ENCODE measurements at regions not wholly inside any gene's neighbourhood (a gene's known extent, or its start where the extent isn't known, plus 50 kb on each side); places are given as distances from the start of the nearest gene placed in this dataset.

DNA sequence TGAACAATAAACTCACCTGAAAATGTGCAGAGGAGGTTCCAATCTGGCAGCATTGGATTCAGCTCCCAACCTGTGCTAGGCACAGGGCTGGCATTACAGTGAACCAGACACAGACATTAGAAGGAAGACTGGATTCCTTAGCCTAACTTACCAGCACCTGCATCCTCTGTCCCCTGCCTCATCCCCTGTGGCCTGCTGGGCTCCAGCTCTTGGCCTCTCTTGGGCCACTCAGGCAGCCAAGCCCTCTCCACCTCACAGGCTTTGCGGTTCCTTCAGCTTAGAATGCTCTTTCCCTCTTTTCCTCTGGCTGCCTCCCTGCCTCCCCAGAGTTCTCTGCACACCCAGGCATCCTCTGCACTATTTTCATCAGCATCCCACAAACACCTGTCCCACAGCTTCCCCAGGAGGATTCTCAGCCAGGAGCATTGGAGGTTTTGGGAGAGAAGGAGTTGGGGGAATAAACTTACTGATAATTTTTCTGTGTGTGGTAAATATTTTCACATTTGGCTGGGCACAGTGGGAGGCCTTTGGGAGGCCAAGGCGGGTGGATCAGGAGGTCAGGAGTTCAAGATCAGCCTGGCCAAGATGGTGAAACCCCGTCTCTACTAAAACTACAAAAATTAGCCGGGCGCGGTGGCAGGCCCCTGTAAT lies 132.0 kb downstream of the INHBB start:
- 78 to 80% methylated on average over 6 of the region's 6 CpGs for WGBS, 2 donors
- TF ChIP-seq POLR2A (IDR thresholded peaks at IDR 0.05), result no peak
- TF ChIP-seq, protein P1, sequence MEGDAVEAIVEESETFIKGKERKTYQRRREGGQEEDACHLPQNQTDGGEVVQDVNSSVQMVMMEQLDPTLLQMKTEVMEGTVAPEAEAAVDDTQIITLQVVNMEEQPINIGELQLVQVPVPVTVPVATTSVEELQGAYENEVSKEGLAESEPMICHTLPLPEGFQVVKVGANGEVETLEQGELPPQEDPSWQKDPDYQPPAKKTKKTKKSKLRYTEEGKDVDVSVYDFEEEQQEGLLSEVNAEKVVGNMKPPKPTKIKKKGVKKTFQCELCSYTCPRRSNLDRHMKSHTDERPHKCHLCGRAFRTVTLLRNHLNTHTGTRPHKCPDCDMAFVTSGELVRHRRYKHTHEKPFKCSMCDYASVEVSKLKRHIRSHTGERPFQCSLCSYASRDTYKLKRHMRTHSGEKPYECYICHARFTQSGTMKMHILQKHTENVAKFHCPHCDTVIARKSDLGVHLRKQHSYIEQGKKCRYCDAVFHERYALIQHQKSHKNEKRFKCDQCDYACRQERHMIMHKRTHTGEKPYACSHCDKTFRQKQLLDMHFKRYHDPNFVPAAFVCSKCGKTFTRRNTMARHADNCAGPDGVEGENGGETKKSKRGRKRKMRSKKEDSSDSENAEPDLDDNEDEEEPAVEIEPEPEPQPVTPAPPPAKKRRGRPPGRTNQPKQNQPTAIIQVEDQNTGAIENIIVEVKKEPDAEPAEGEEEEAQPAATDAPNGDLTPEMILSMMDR (IDR thresholded peaks at IDR 0.05), result no peak
- intact Hi-C loops (cut with DNase I; ENCODE audit: low total_unique reads), result no loop called here
- no peak overlapping the region for H3K4me3 ChIP-seq (ENCODE audit: low read depth, poor library complexity, severe bottlenecking)
- DNase-seq (ENCODE audit: low spot score in 2 of 2), result peak in 1 of 2 donors; percentile 77

DNA sequence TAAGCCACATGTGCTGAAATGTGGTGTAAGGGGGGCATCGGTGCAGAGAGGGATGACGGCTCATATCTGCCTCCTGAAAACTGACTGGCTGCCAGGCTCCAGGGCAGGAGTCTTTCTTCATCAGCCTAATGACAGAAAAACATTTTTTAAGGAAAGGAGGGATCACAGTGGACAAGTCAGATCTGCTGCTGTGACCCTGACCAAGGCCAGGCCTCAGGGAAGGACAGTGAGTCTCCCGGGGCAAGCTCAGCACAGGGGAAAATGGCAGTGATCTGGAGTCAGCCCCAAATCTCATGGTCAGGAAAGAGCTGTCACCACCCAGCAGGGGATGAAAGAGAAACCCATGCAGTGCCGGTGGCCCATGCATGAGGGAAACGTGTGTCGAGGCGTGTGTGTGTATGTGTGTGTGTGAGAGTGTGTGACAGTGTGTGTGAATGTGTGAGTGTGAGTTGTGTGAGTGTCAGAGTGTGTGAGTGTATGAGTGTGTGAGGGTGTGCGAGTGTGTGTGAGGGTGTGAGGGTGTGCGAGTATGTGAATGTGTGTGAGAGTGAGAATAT lies 134.5 kb downstream of the INHBB start:
- intact Hi-C loops (cut with DNase I; ENCODE audit: low total_unique reads), result no loop called here
- 70 to 73% methylated on average over 9 of the region's 9 CpGs for WGBS, 2 donors
- DNase-seq (ENCODE audit: low spot score in 2 of 2), result peak in 1 of 2 donors; percentile 85
- no peak overlapping the region for H3K4me3 ChIP-seq (ENCODE audit: low read depth, poor library complexity, severe bottlenecking)
- no peak for TF ChIP-seq POLR2A (IDR thresholded peaks at IDR 0.05)
- TF ChIP-seq, protein P1 (IDR thresholded peaks at IDR 0.05), result no peak

DNA sequence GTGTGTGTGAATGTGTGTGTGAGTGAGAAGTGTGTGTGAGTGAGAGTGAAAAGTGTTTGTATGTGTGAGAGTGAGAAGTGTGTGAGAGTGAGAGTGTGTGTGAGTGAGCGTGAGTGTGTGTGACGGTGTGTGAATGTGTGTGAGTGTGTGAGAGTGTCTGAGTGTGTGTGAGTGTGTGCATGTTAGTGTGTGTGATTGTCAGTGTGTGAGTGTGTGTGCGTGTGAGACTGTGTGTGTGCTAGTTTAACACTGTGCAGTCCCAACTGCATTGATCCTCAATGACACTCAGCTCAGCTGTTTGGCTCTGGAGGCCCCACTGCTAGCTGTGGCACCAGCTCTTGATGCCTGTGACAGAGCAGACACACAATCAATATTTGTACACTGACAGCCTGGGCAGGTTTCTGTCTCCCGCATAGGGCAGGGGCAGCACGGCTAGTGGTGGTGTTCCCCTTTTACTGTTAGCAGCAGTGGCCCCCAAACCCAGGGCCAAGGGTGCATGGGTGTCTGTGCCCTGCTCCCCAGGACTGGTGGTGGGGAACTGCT lies 135.0 kb downstream of the INHBB start:
- TF ChIP-seq, protein P1 (IDR thresholded peaks at IDR 0.05), result no peak
- TF ChIP-seq POLR2A (IDR thresholded peaks at IDR 0.05), result no peak
- intact Hi-C loops (cut with DNase I; ENCODE audit: low total_unique reads), result no loop called here
- peak in 1 of 2 donors; percentile 58 for DNase-seq (ENCODE audit: low spot score in 2 of 2)
- no peak overlapping the region for H3K4me3 ChIP-seq (ENCODE audit: low read depth, poor library complexity, severe bottlenecking)
- 90 to 96% methylated on average over 5 of the region's 5 CpGs for WGBS, 2 donors

DNA sequence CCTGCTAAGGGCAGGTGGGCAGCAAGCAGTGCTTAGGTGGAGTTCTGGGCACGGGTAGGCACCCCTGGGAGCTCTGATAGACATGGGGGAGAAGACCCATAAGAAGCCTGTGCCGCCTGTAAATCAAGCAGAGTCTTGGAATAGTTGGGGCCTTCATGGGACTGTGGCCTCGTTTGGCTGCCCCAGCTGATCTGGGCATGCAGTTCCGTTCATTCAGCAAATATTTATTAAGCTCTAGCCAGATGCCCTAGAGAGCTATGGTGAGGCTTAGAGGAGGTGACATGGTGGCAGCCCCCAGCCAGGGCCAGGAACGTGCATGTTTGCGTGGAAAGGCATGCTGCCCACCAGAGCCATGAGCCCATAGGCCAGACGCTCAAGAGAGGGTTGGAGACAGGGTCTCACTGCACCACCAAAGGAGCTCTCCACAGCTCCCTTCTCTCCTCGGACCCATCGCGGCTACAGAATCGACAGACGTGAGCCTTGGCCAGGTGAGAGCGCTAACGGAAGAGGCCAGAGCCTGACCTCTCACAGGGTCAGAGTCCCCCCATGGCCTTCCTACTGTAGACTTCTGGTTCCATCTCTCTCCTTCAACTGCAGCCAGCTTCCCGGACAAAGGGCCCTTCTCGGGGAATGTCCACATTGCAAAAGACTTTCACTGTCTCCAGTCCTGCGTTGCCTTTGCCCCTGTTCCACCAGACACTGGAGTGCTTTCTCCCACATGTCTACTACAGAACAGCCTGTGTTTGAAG lies 135.7 kb downstream of the INHBB start:
- no peak overlapping the region for H3K4me3 ChIP-seq (ENCODE audit: low read depth, poor library complexity, severe bottlenecking)
- intact Hi-C loops (cut with DNase I; ENCODE audit: low total_unique reads), result no loop called here
- TF ChIP-seq POLR2A (IDR thresholded peaks at IDR 0.05), result no peak
- TF ChIP-seq, protein P1 (IDR thresholded peaks at IDR 0.05), result no peak
- peak in 1 of 2 donors; percentile 54 for DNase-seq (ENCODE audit: low spot score in 2 of 2)
- WGBS, 2 donors, result 94 to 95% methylated on average over 15 to 17 of the region's 17 CpGs

DNA sequence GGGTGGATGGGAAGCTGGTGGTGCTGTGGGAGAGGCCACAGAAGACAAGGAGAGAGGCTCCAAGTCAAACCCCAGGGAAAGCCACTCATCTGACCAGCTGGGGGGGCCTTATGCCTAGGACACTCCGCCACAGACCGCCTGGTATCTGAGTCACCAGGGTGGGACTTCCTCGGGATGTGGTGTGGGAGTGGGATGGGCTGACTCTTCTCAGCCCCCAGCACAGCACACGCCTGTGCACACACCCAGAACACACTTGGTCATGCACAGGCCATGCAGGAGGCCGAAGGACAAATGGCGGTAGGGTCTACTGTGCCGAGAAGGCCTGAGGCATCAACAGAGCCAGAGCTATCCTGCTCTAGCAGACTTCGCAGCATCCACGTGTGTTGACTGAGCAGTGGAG lies 136.4 kb downstream of the INHBB start:
- DNase-seq (ENCODE audit: low spot score in 2 of 2), result peak in 1 of 2 donors; percentile 82
- 90 to 93% methylated on average over 9 of the region's 9 CpGs for WGBS, 2 donors
- intact Hi-C loops (cut with DNase I; ENCODE audit: low total_unique reads), result no loop called here
- H3K4me3 ChIP-seq (ENCODE audit: low read depth, poor library complexity, severe bottlenecking), result no peak overlapping the region
- no peak for TF ChIP-seq POLR2A (IDR thresholded peaks at IDR 0.05)
- TF ChIP-seq, protein P1 (IDR thresholded peaks at IDR 0.05), result no peak
